ENCODE measurements at regions not wholly inside any gene's neighbourhood (a gene's known extent, or its start where the extent isn't known, plus 50 kb on each side); places are given as distances from the start of the nearest gene placed in this dataset.

GRCh38 chr2:107133412-107133811 is 247.4 kb upstream of the ST6GAL2 start:
- TF ChIP-seq GABPB1 (CRISPR knock-in tag; IDR thresholded peaks at IDR 0.05) (no peak), CTCF (IDR thresholded peaks at IDR 0.05) (no peak), TEAD1 (CRISPR knock-in tag; IDR thresholded peaks at IDR 0.05) (no peak), ATF1 (CRISPR knock-in tag; IDR thresholded peaks at IDR 0.05) (no peak), USF2 (CRISPR knock-in tag; IDR thresholded peaks at IDR 0.05) (no peak), SP1 (CRISPR knock-in tag; conservative IDR thresholded peaks at IDR 0.05) (no peak), STAT6 (CRISPR knock-in tag; conservative IDR thresholded peaks at IDR 0.05; ENCODE audit: low read depth) (no peak), ZBTB43 (CRISPR knock-in tag; IDR thresholded peaks at IDR 0.05) (no peak), ZNF532 (CRISPR knock-in tag; IDR thresholded peaks at IDR 0.05; ENCODE audit: borderline replicate concordance) (no peak), USF1 (CRISPR knock-in tag; IDR thresholded peaks at IDR 0.05) (no peak), NR2C2 (CRISPR knock-in tag; IDR thresholded peaks at IDR 0.05) (no peak)
